Neural cell (in vitro differentiated cells): ENCODE measurements at regions not wholly inside any gene's neighbourhood (a gene's known extent, or its start where the extent isn't known, plus 50 kb on each side); places are given as distances from the start of the nearest gene placed in this dataset.

Experiments used
- H2AFZ ChIP-seq: fragments of 200-600, 300-800 bp; sonication (generic), shearing (Covaris generic); 2 replicates; pipeline ENCODE4 v1.6.0; 2014; ENCODE audit warnings: low read depth, mild to moderate bottlenecking, antibody characterized with exemption, low read length, moderate library complexity
- H3F3A ChIP-seq: fragments of 200-600 bp; shearing (Covaris generic); 2 replicates; pipeline ENCODE4 v1.6.1; 2016; ENCODE audit warnings: mild to moderate bottlenecking, moderate library complexity, mixed read lengths, antibody characterized with exemption, low read length; ENCODE audit not compliant: insufficient read depth, poor library complexity, severe bottlenecking
- H3K27ac ChIP-seq: fragments of 200-600, 300-800 bp; sonication (generic), shearing (Covaris generic); 2 replicates; pipeline ENCODE4 v1.5.1; 2014; ENCODE audit warnings: mild to moderate bottlenecking, low read length, moderate library complexity
- H3K27me3 ChIP-seq: fragments of 300-800, 200-600 bp; sonication (generic), shearing (Covaris generic); 2 replicates; pipeline ENCODE4 v1.6.0; 2014; ENCODE audit warnings: mild to moderate bottlenecking, low read depth, low read length, moderate library complexity; ENCODE audit not compliant: insufficient read depth
- H3K36me3 ChIP-seq: fragments of 300-800, 200-600 bp; sonication (generic), shearing (Covaris generic); 2 replicates; pipeline ENCODE4 v1.5.1; 2014; ENCODE audit warnings: mild to moderate bottlenecking, antibody characterized with exemption, low read length, moderate library complexity; ENCODE audit not compliant: insufficient read depth
- H3K4me2 ChIP-seq: fragments of 300-800, 200-600 bp; sonication (generic), shearing (Covaris generic); 2 replicates; pipeline ENCODE4 v1.6.0; 2014; ENCODE audit warnings: mild to moderate bottlenecking, low read length
- H3K4me3 ChIP-seq: fragments of 300-800, 200-600 bp; sonication (generic), shearing (Covaris generic); 2 replicates; pipeline ENCODE4 v1.5.1; 2014; ENCODE audit warnings: mild to moderate bottlenecking, low read length, moderate library complexity
- H3K79me2 ChIP-seq: fragments of 200-600 bp; shearing (Covaris generic); replicated peaks from 2 replicates; pipeline ENCODE4 v1.6.0; 2014; ENCODE audit warnings: mild to moderate bottlenecking, low read length, moderate library complexity; ENCODE audit not compliant: insufficient read depth
- H3K9ac ChIP-seq: fragments of 300-800, 200-600 bp; sonication (generic), shearing (Covaris generic); 2 replicates; pipeline ENCODE4 v1.6.1; 2016; ENCODE audit warnings: mild to moderate bottlenecking, low read length, mixed read lengths
- H3K9me2 ChIP-seq: fragments of 200-600 bp; shearing (Covaris generic); 2 replicates; pipeline ENCODE4 v1.6.1; 2016; ENCODE audit warnings: mild to moderate bottlenecking, low read length, mixed read lengths; ENCODE audit not compliant: insufficient read depth
- H3K9me3 ChIP-seq: fragments of 200-600, 300-800 bp; sonication (generic), shearing (Covaris generic); 2 replicates; pipeline ENCODE4 v1.6.1; 2016; ENCODE audit warnings: mild to moderate bottlenecking, mixed run types, low read length, moderate library complexity, mixed read lengths
- H4K20me1 ChIP-seq: fragments of 200-600 bp; shearing (Covaris generic); 2 replicates; pipeline ENCODE4 v1.6.1; 2016; ENCODE audit warnings: mild to moderate bottlenecking, mixed run types; ENCODE audit not compliant: insufficient read depth
- EP300 ChIP-seq: fragments of 450-650 bp; conservative IDR thresholded peaks from 2 replicates; pipeline ENCODE4 v1.6.1; 2014; ENCODE audit warnings: antibody characterized with exemption, mild to moderate bottlenecking, moderate library complexity; ENCODE audit not compliant: poor library complexity, severe bottlenecking
- EZH2 ChIP-seq: fragments of 200-600, 300-800 bp; shearing (Covaris generic), sonication (generic); IDR thresholded peaks from 2 replicates; pipeline ENCODE4 v1.6.1; 2014; ENCODE audit warnings: antibody characterized with exemption, low read length, borderline replicate concordance, mild to moderate bottlenecking; ENCODE audit not compliant: insufficient read depth, poor library complexity, severe bottlenecking
- MXI1 ChIP-seq: fragments of 450-650 bp; conservative IDR thresholded peaks from 2 replicates; pipeline ENCODE4 v1.6.1; 2014; ENCODE audit warnings: antibody characterized with exemption, mild to moderate bottlenecking; ENCODE audit not compliant: poor library complexity, severe bottlenecking
- POLR2AphosphoS5 ChIP-seq: IDR thresholded peaks from 2 replicates; pipeline ENCODE4 v1.6.1; 2012
- RAD21 ChIP-seq: fragments of 450-650 bp; conservative IDR thresholded peaks from 2 replicates; pipeline ENCODE4 v1.6.1; 2014; ENCODE audit warnings: antibody characterized with exemption, mild to moderate bottlenecking, moderate library complexity
- REST ChIP-seq: IDR thresholded peaks from 2 replicates; pipeline ENCODE4 v1.6.1; 2012; ENCODE audit warnings: borderline replicate concordance
- SMC3 ChIP-seq: fragments of 450-650 bp; conservative IDR thresholded peaks from 2 replicates; pipeline ENCODE4 v1.6.1; 2014; ENCODE audit warnings: antibody characterized with exemption, mild to moderate bottlenecking, moderate library complexity; ENCODE audit not compliant: poor library complexity
- TAF1 ChIP-seq: IDR thresholded peaks from 2 replicates; pipeline ENCODE4 v1.6.1; 2012; ENCODE audit warnings: low read depth
- TF ChIP-seq, protein P1 (sequence below): fragments of 450-650 bp; IDR thresholded peaks from 2 replicates; pipeline ENCODE4 v1.5.1; 2014; ENCODE audit warnings: antibody characterized with exemption, mild to moderate bottlenecking, moderate library complexity; ENCODE audit not compliant: poor library complexity, severe bottlenecking

- H3K27me3 ChIP-seq, result no peaks in the 10 kb centered on the region
- no peaks in the 10 kb centered on the region for H3K36me3 ChIP-seq
- no peak overlapping the region for H2AFZ ChIP-seq
- H3K9me2 ChIP-seq, result no peaks in the 10 kb centered on the region
- TF ChIP-seq EZH2 (no peak), REST (no peak), TAF1 (no peak), POLR2AphosphoS5 (no peak), SMC3 (no peak), RAD21 (no peak), EP300 (no peak)
- H3K79me2 ChIP-seq, result no peaks in the 10 kb centered on the region
- H3K4me2 ChIP-seq, result no peak overlapping the region
- H3K4me3 ChIP-seq, result no peak overlapping the region
- no peaks in the 10 kb centered on the region for H3F3A ChIP-seq
- H4K20me1 ChIP-seq, result no peaks in the 10 kb centered on the region
- no peak overlapping the region for H3K9ac ChIP-seq
- H3K27ac ChIP-seq, result no peak overlapping the region
- H3K9me3 ChIP-seq, result peaks cover 4% of the 10 kb centered on the region
Observed at GRCh38 chr1:194161591-194161990, 975.2 kb upstream of the B3GALT2 start.

GRCh38 chr1:194159941-194160340 lies 973.5 kb upstream of the B3GALT2 start:
- Histone ChIP-seq H3K4me2 (no peak overlapping the region), H3K79me2 (no peaks in the 10 kb centered on the region), H3K9me2 (no peaks in the 10 kb centered on the region), H3K36me3 (no peaks in the 10 kb centered on the region), H3K9me3 (peaks cover 4% of the 10 kb centered on the region), H3K27me3 (no peaks in the 10 kb centered on the region), H2AFZ (no peak overlapping the region), H3K4me3 (no peak overlapping the region), H3K9ac (no peak overlapping the region), H3K27ac (no peak overlapping the region), H3F3A (no peaks in the 10 kb centered on the region), H4K20me1 (no peaks in the 10 kb centered on the region)
- TF ChIP-seq SMC3, result no peak
- TF ChIP-seq, protein P1, sequence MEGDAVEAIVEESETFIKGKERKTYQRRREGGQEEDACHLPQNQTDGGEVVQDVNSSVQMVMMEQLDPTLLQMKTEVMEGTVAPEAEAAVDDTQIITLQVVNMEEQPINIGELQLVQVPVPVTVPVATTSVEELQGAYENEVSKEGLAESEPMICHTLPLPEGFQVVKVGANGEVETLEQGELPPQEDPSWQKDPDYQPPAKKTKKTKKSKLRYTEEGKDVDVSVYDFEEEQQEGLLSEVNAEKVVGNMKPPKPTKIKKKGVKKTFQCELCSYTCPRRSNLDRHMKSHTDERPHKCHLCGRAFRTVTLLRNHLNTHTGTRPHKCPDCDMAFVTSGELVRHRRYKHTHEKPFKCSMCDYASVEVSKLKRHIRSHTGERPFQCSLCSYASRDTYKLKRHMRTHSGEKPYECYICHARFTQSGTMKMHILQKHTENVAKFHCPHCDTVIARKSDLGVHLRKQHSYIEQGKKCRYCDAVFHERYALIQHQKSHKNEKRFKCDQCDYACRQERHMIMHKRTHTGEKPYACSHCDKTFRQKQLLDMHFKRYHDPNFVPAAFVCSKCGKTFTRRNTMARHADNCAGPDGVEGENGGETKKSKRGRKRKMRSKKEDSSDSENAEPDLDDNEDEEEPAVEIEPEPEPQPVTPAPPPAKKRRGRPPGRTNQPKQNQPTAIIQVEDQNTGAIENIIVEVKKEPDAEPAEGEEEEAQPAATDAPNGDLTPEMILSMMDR, result no peak

DNA sequence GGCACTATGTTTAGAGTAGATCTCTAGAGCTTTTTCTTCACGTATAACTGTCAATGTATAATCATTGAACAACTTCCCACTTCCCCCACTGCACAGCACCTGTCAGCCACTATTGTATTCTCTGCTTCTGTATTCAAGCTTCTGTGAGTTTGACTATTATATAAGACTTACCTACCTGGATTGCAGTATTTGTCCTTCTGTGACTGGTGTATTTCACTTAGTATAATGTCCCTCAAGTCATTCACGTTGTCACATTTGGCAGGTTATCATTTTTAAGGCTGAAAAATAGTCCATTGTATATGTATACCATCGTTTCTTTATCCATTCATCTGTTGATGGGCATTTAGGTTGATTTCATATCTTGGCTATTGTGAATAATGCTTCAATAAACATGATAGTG lies 969.5 kb upstream of the B3GALT2 start:
- H3K9me2 ChIP-seq, result no peaks in the 10 kb centered on the region
- no peaks in the 10 kb centered on the region for H4K20me1 ChIP-seq
- H3K27me3 ChIP-seq, result no peaks in the 10 kb centered on the region
- no peak overlapping the region for H3K9ac ChIP-seq
- no peak overlapping the region for H3K4me2 ChIP-seq
- H2AFZ ChIP-seq, result no peak overlapping the region
- H3K9me3 ChIP-seq, result peaks cover 4% of the 10 kb centered on the region
- TF ChIP-seq TAF1 (no peak), REST (no peak), SMC3 (no peak), RAD21 (peak; percentile 18), EZH2 (no peak), MXI1 (no peak), EP300 (peak; percentile 92), POLR2AphosphoS5 (peak; percentile 12)
- TF ChIP-seq, protein P1, result no peak
- no peaks in the 10 kb centered on the region for H3K36me3 ChIP-seq
- no peaks in the 10 kb centered on the region for H3K79me2 ChIP-seq
- H3K4me3 ChIP-seq, result no peak overlapping the region
- H3K27ac ChIP-seq, result no peak overlapping the region
- no peaks in the 10 kb centered on the region for H3F3A ChIP-seq
